LNCAP (cell line): ENCODE measurements at regions not wholly inside any gene's neighbourhood (a gene's known extent, or its start where the extent isn't known, plus 50 kb on each side); places are given as distances from the start of the nearest gene placed in this dataset.

ENCODE experiments used
- TF ChIP-seq, protein P1 (sequence below): fragments of 450-650 bp; IDR thresholded peaks from 2 replicates; pipeline ENCODE4 v1.5.1; 2017; ENCODE audit warnings: mild to moderate bottlenecking

DNA sequence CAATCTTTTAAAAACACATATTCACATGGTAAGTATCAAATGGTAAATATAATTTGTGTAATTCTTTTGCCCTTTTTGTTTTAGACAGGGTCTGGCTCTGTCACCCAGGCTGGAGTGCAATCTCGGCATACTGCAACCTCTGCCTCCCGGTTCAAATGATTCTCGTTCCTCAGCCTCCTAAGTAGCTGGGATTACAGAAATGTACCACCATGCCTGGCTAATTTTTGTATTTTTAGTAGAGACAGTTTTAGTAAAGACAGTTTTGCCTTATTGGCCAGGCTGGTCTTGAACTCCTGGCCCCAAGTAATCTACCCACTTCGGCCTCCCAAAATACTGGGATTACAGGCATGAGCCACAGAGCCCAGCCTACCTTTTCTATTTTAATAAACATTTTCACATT, 182.2 kb downstream of the MYCN start:
- TF ChIP-seq, protein P1, sequence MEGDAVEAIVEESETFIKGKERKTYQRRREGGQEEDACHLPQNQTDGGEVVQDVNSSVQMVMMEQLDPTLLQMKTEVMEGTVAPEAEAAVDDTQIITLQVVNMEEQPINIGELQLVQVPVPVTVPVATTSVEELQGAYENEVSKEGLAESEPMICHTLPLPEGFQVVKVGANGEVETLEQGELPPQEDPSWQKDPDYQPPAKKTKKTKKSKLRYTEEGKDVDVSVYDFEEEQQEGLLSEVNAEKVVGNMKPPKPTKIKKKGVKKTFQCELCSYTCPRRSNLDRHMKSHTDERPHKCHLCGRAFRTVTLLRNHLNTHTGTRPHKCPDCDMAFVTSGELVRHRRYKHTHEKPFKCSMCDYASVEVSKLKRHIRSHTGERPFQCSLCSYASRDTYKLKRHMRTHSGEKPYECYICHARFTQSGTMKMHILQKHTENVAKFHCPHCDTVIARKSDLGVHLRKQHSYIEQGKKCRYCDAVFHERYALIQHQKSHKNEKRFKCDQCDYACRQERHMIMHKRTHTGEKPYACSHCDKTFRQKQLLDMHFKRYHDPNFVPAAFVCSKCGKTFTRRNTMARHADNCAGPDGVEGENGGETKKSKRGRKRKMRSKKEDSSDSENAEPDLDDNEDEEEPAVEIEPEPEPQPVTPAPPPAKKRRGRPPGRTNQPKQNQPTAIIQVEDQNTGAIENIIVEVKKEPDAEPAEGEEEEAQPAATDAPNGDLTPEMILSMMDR: no peak

DNA sequence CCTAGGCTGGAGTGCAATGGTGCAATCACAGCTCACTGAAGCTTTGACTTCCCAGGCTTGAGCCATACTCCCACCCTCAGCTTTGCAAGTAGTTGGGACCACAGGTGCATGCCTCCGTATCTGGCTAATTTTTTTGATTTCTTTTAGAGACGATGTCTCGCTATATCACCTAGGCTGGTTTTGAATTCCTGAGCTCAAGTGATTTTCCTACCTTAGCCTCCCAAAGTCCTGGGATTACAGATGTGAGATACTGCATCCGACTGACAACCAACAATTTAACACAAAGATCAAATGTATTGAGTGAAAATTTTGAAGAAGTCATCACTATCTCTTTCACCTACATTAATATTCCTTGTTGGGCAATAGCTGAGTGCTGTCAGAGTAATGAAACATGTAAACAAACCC, 181.6 kb downstream of the MYCN start:
- TF ChIP-seq, protein P1: no peak

DNA sequence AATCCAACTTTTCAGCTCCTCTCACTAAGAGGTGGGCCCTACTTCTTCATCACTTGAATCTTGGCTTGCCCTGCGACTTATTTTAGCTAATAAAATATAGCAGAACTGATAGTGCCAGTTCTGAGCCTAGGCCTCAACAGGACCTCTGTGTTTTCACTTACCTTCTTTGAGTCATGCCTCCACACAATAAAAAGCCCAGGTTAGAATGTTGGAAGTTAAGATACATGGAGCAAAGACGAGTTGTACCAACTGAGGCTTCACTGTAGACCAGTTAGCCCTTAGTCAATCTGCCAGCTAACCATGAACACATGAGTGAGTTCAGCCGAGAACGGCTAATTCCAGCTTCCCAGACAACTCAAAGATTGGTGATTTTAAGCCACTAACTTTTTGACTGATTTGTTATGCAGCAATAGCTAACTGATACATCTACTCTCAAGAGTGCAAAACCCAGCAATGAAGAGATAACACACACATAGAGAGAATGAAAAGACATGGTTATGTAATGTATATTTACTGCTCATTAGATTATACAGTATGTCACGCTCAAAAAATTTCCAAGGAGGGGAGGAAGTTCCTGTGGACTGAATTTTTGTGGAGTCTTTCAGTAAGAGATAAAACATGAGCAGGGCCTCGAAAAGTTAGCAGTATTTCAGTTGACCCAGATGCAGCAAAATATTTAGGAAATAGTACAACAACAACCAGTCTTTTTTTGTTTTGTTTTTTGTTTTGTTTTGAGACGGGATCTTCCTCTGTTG, 181.1 kb downstream of the MYCN start:
- TF ChIP-seq, protein P1: no peak

DNA sequence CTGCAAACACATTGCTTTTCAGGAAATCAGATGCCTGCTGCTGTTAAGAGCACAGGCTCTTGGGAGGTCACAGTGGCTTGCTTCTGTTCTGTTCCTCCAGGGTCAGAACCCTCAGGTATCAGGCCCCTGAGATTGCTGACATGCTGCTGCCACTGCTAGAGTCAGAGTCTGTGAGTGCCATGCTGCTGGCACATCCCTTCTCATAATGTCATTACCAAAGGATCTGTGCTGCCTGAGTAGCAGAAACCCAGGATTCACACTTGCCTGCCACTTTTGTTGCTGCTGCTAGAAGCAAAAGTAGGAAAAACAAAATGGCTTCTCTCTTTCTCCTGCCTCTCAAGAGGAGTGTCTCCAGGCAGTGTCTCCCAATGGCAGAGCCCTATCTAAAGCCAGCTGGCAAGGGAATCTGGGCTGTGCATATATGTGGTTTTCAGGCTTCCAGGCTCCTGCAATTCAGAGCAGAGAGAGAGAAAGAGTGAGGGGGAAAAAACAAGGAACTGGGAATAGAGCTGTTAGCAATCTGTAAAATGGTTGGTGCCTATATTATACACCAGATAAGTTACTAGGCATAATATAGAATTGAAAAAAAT, 180.3 kb downstream of the MYCN start:
- TF ChIP-seq, protein P1: no peak

DNA sequence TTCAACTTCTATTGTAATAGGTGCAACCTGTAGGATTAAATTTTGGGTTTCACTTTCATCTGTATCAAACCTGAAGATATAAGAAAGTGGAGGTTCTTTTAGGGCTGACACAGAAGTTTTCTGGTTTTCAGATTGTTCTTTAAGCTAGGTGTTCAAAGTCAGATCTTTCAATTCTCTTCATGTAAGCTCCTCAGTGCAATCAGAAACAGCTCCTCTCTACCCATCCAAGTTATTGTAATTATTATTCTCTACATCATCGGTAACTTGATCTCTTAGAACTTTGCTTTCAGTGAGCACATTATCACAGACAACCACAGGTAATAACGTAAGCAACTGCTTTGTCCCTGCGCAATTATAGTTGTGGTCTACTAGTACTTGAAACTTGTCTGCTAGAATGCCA, 179.4 kb downstream of the MYCN start:
- TF ChIP-seq, protein P1: no peak

DNA sequence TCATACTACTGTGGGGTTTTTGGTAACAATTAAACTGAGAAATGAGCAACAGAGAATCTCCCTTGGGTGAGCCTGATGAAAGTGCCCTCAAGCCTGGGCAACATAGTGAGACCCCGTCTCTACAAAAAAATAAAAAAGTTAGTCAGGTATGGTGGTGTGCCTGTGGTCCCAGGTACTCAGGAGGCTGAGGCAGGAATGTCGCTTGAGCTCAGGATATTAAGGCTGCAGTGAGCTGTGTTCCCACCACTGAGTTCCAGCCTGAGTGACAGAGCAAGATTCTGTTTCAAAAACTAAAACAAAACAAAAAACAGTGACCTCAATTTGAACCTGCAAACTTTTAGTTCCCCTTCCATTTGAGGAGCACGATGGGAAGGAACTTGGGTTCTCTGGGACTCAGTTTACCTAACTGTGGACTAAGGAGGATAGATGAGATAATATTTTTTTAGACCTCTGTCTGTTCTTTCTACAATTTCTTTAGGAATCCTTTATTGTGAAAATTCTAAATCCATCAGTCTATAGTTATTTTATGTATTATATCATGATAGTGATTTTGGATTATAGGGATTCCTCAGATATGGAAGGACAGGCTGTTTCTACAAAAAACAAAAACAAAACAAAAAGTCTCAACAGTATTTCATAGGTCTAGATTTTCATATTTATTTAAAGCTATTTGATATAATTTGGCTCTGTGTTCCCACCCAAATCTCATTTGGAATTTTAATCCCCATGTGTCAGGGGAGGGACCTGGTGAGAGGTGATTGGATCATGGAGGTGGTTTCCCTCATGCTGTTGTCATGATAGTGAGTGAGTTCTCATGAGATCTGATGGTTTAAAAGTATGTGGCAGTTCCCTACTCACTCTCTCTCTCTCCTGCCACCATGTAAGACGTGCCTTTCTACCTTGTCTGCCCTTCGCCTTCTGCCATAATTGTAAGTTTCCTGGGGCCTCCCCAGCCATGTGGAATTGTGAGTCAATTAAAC, 178.6 kb downstream of the MYCN start:
- TF ChIP-seq, protein P1: no peak

DNA sequence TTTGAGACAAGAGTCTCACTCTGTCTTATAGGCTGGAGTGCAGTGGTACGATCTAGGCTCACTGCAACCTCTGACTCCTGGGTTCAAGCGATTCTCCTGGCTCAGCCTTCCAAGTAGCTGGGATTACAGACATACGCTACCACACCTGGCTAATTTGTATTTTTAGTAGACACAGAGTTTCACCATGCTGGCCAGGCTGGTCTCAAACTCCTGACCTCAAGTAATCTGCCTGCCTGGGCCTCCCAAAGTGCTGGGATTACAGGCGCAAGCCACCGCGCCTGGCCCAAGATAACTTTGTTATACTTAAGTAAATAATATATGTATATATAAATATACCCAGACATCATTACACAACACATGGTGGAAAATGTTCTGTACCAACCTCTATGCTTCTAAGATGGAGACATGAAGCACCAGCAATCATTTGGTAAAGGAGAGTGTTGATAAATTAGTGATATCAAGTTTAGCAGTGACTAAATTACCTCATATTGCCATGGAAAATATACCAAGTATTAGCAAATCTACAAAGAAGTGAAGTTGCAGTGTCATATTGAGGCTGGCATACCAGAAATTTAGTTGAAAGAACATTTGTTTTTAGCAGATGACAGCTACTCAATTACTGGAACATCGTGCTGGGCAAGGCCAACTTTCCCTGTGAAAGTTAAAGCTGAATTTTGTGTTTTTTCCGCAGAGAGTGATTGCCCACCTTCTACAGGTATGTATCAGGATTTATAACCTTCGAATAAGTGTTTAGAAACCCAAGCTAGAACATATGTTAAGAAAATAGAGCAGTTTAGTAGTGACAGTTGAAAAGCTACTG, 177.7 kb downstream of the MYCN start:
- TF ChIP-seq, protein P1: no peak
